Panc1 (cell line): ENCODE measurements at regions not wholly inside any gene's neighbourhood (a gene's known extent, or its start where the extent isn't known, plus 50 kb on each side); places are given as distances from the start of the nearest gene placed in this dataset.

ENCODE experiments used
- ATAC-seq: fragments of 200-7000 bp; cut with Tn5 transposase; 2 replicates; pipeline ENCODE4 v1.9.1; 2020; ENCODE audit warnings: mild to moderate bottlenecking, moderate library complexity
- BruUV-seq: library from RNA; stranded (reverse); fragments of 400-500 nt; replicated peaks from 2 replicates; lab custom pipeline; 2021; lab: Mats Ljungman, UMichigan
- CTCF ChIA-PET: fragments of 300-600 bp; sonication (Branson Sonifier 250); formaldehyde crosslinking; loops from one replicate; lab custom pipeline; 2022; ENCODE audit warnings: antibody characterized with exemption; lab: Charles Lee
- POLR2A ChIA-PET: fragments of 300-600 bp; sonication (Branson Sonifier 250); formaldehyde crosslinking; loops from one replicate; lab custom pipeline; 2022; ENCODE audit warnings: antibody characterized with exemption; lab: Charles Lee
- DNase-seq: peaks from one replicate; pipeline ENCODE4 v3.0.0-alpha.2; 2010; ENCODE audit warnings: low read depth, low spot score
- H3K27ac ChIP-seq: 2 replicates; pipeline ENCODE4 v1.5.1; 2011; ENCODE audit warnings: mild to moderate bottlenecking, low read length, inconsistent platforms
- H3K27me3 ChIP-seq: fragments of 200-500 bp; sonication (Bioruptor generic); 2 replicates; pipeline ENCODE4 v1.6.0; 2014; ENCODE audit warnings: low read length, inconsistent platforms; ENCODE audit not compliant: control insufficient read depth, insufficient read depth
- H3K36me3 ChIP-seq: fragments of 200-500 bp; sonication (Bioruptor generic); 2 replicates; pipeline ENCODE4 v1.5.1; 2014; ENCODE audit warnings: inconsistent platforms, mild to moderate bottlenecking, low read length, moderate library complexity; ENCODE audit not compliant: control insufficient read depth, insufficient read depth
- H3K4me1 ChIP-seq: 2 replicates; pipeline ENCODE4 v1.5.1; 2011; ENCODE audit warnings: inconsistent platforms, mild to moderate bottlenecking, low read length, moderate library complexity; ENCODE audit not compliant: control insufficient read depth, insufficient read depth
- H3K4me3 ChIP-seq, 2 experiments: 2 replicates each; pipeline ENCODE4 v1.5.1; 2011 to 2012; ENCODE audit warnings: low read depth in 2 of 2, low read length in 2 of 2, mild to moderate bottlenecking in 2 of 2, inconsistent platforms in 1 of 2, moderate library complexity in 1 of 2
- H3K9me3 ChIP-seq: fragments of 200-500 bp; sonication (Bioruptor generic); 2 replicates; pipeline ENCODE4 v1.5.1; 2014; ENCODE audit warnings: low read depth, mild to moderate bottlenecking, inconsistent platforms, low read length, moderate library complexity; ENCODE audit not compliant: control insufficient read depth, insufficient read depth
- CTCF ChIP-seq: fragments of 450-650 bp; IDR thresholded peaks from 2 replicates; pipeline ENCODE4 v1.5.1; 2017; ENCODE audit warnings: mild to moderate bottlenecking
- POLR2AphosphoS5 ChIP-seq: IDR thresholded peaks from 2 replicates; pipeline ENCODE4 v1.6.1; 2012; ENCODE audit warnings: mild to moderate bottlenecking, low read depth, low read length, moderate library complexity
- REST ChIP-seq, 2 experiments: IDR thresholded peaks; 2 replicates each; pipeline ENCODE4 v1.6.1; 2011 to 2012; ENCODE audit warnings: low read depth in 2 of 2, control low read depth in 1 of 2, low read length in 1 of 2, mild to moderate bottlenecking in 1 of 2, moderate library complexity in 1 of 2; ENCODE audit not compliant: insufficient read depth in 1 of 2
- SIN3A ChIP-seq: IDR thresholded peaks from 2 replicates; pipeline ENCODE4 v1.6.1; 2012; ENCODE audit warnings: low read depth, mild to moderate bottlenecking, low read length, moderate library complexity, borderline replicate concordance; ENCODE audit not compliant: insufficient read depth
- TCF7L2 ChIP-seq: IDR thresholded peaks from 2 replicates; pipeline ENCODE4 v1.6.1; 2011; ENCODE audit warnings: mild to moderate bottlenecking, low read depth, low read length, inconsistent platforms
- in situ Hi-C: cut with HindIII; loops from 2 replicates; pipeline ENCODE4 v1.10.0; 2016; ENCODE audit warnings: low sequenced_read_pairs, low pct_unique_long_range_greater_than_20kb
- intact Hi-C: fragments of 100-400 bp; cut with micrococcal nuclease; formaldehyde crosslinking; loops from one replicate; pipeline ENCODE4 v1.10.0; 2022; ENCODE audit not compliant: unreplicated experiment

GRCh38 chr6:147941143-147941542 is 401.5 kb upstream of the SASH1 start:
- Histone ChIP-seq H3K36me3 (no peaks in the 10 kb centered on the region), H3K27ac (no peak overlapping the region), H3K27me3 (no peaks in the 10 kb centered on the region), H3K4me3 (no peak overlapping the region), H3K9me3 (no peaks in the 10 kb centered on the region), H3K4me1 (no peaks in the 10 kb centered on the region)
- DNase-seq, result no peak
- no TSS peak for BruUV-seq
- intact Hi-C loops (no loop called here), in situ Hi-C loops (no loop called here)
- CTCF ChIA-PET, result no interaction called here
- POLR2A ChIA-PET, result no interaction called here
- ATAC-seq, result no peak
- TF ChIP-seq TCF7L2 (no peak), POLR2AphosphoS5 (no peak)

- 0 out of 2 replicates have a peak, but pooled peaks cover 1% of the 10 kb centered on the region for H3K27me3 ChIP-seq
- intact Hi-C loops, result no loop called here
- DNase-seq (no peak), ATAC-seq (no peak)
- no peaks in the 10 kb centered on the region for H3K36me3 ChIP-seq
- in situ Hi-C loops, result no loop called here
- no TSS peak for BruUV-seq
- ChIA-PET CTCF (no interaction called here), POLR2A (no interaction called here)
- TF ChIP-seq POLR2AphosphoS5 (no peak), REST (IDR thresholded peaks at IDR 0.05; ENCODE audit: insufficient read depth in 1 of 2, low read depth in 2 of 2, low read length in 1 of 2) (no peak), CTCF (no peak), SIN3A (no peak), TCF7L2 (no peak)
- H3K4me1 ChIP-seq, result no peaks in the 10 kb centered on the region
- H3K9me3 ChIP-seq, result no peaks in the 10 kb centered on the region
- no peak overlapping the region for H3K4me3 ChIP-seq
- H3K27ac ChIP-seq, result no peak overlapping the region
Measured at GRCh38 chr6:147942363-147942762, 400.3 kb upstream of the SASH1 start.

GRCh38 chr6:147944122-147944521 is 398.5 kb upstream of the SASH1 start:
- ATAC-seq, result no peak
- DNase-seq, result no peak
- POLR2A ChIA-PET, result no interaction called here

More at GRCh38 chr6:147944122-147944521, 398.5 kb upstream of the SASH1 start:
- Histone ChIP-seq H3K4me3 (no peak overlapping the region), H3K9me3 (no peaks in the 10 kb centered on the region), H3K27me3 (peaks cover 2% of the 10 kb centered on the region; the same call in 1 of the 2 replicates), H3K27ac (no peak overlapping the region), H3K36me3 (no peaks in the 10 kb centered on the region), H3K4me1 (no peaks in the 10 kb centered on the region)
- in situ Hi-C loops (no loop called here), intact Hi-C loops (no loop called here)
- BruUV-seq, result no TSS peak
- TF ChIP-seq SIN3A (no peak), TCF7L2 (no peak), REST (IDR thresholded peaks at IDR 0.05; ENCODE audit: insufficient read depth in 1 of 2, low read depth in 2 of 2, low read length in 1 of 2) (no peak), POLR2AphosphoS5 (no peak), CTCF (no peak)
- CTCF ChIA-PET, result no interaction called here
